ENCODE measurements at regions not wholly inside any gene's neighbourhood (a gene's known extent, or its start where the extent isn't known, plus 50 kb on each side); places are given as distances from the start of the nearest gene placed in this dataset.

GRCh38 chr16:20203272-20203671 lies 124.0 kb downstream of the GP2 start:
- Histone ChIP-seq H3K4me1 (no peaks in the 10 kb centered on the region), H3K27ac (no peak overlapping the region), H3K9me3 (no peaks in the 10 kb centered on the region), H3K36me3 (no peaks in the 10 kb centered on the region), H3K4me3 (no peak overlapping the region), H3K27me3 (no peaks in the 10 kb centered on the region)
- 78 to 79% methylated on average over 6 of the region's 6 CpGs for WGBS, 2 donors
- DNase-seq: no peak
- ATAC-seq (ENCODE audit: low FRiP score in 2 of 2): no peak
- TF ChIP-seq POLR2AphosphoS5 (IDR thresholded peaks at IDR 0.05): no peak
- TF ChIP-seq, protein P1, sequence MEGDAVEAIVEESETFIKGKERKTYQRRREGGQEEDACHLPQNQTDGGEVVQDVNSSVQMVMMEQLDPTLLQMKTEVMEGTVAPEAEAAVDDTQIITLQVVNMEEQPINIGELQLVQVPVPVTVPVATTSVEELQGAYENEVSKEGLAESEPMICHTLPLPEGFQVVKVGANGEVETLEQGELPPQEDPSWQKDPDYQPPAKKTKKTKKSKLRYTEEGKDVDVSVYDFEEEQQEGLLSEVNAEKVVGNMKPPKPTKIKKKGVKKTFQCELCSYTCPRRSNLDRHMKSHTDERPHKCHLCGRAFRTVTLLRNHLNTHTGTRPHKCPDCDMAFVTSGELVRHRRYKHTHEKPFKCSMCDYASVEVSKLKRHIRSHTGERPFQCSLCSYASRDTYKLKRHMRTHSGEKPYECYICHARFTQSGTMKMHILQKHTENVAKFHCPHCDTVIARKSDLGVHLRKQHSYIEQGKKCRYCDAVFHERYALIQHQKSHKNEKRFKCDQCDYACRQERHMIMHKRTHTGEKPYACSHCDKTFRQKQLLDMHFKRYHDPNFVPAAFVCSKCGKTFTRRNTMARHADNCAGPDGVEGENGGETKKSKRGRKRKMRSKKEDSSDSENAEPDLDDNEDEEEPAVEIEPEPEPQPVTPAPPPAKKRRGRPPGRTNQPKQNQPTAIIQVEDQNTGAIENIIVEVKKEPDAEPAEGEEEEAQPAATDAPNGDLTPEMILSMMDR (IDR thresholded peaks at IDR 0.05): no peak
- no peak for TF ChIP-seq EP300 (IDR thresholded peaks at IDR 0.05)
- no peak for TF ChIP-seq POLR2A (IDR thresholded peaks at IDR 0.05)

DNA sequence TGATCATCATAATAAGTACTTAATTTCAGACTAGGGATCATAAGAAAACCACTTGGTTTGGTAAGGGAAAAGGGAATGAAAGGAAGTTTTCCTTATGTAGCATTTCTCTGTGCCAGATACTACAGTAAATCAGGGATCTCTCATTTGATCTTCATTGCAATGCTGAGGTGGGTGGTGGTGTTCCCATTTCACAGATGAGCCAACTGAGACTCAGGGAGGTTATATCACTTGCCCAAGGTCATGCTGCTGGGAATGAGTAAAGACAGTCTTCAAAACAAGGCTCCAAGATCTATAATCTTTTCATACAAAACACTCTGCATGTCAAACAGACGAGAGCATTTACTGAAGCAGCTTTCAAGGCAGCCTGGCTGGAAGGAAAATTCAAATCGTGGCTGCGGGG lies 124.6 kb downstream of the GP2 start:
- 73 to 80% methylated on average over 3 of the region's 3 CpGs for WGBS, 2 donors
- DNase-seq (no peak), ATAC-seq (ENCODE audit: low FRiP score in 2 of 2) (no peak)
- H3K4me1 ChIP-seq: no peaks in the 10 kb centered on the region
- H3K27me3 ChIP-seq: no peaks in the 10 kb centered on the region
- no peaks in the 10 kb centered on the region for H3K9me3 ChIP-seq
- H3K27ac ChIP-seq: no peak overlapping the region
- no peaks in the 10 kb centered on the region for H3K36me3 ChIP-seq
- TF ChIP-seq POLR2AphosphoS5 (IDR thresholded peaks at IDR 0.05): no peak
- TF ChIP-seq, protein P1 (IDR thresholded peaks at IDR 0.05): no peak
- no peak for TF ChIP-seq EP300 (IDR thresholded peaks at IDR 0.05)
- TF ChIP-seq POLR2A (IDR thresholded peaks at IDR 0.05): no peak
- H3K4me3 ChIP-seq: no peak overlapping the region

DNA sequence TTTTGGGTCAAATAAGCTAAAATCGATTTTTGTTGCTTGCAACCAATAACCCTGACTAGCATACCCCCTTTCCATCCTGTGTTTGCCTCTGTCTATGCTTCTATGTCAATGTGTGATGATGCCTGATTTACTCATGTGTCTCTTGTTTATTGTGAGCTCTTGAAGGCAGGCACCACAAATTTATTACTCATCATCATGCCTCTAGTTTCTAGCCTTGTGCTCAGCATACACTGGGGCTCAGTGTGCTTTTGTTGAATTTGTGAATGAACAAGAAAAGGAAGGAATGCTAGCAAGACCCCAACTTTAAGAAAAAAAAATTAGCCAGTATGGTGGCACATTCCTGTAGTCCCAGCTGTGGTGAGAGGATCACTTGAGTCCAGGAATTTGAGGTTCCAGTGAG lies 119.1 kb upstream of the GPR139 start:
- no peaks in the 10 kb centered on the region for H3K9me3 ChIP-seq
- DNase-seq (no peak), ATAC-seq (ENCODE audit: low FRiP score in 2 of 2) (no peak)
- H3K4me1 ChIP-seq: no peaks in the 10 kb centered on the region
- H3K4me3 ChIP-seq: no peak overlapping the region
- WGBS, 2 donors: 32 to 45% methylated on average over 1 of the region's 1 CpG
- H3K27me3 ChIP-seq: no peaks in the 10 kb centered on the region
- no peaks in the 10 kb centered on the region for H3K36me3 ChIP-seq
- TF ChIP-seq EP300 (IDR thresholded peaks at IDR 0.05) (no peak), POLR2AphosphoS5 (IDR thresholded peaks at IDR 0.05) (no peak), POLR2A (IDR thresholded peaks at IDR 0.05) (no peak)
- TF ChIP-seq, protein P1 (IDR thresholded peaks at IDR 0.05): no peak
- no peak overlapping the region for H3K27ac ChIP-seq

DNA sequence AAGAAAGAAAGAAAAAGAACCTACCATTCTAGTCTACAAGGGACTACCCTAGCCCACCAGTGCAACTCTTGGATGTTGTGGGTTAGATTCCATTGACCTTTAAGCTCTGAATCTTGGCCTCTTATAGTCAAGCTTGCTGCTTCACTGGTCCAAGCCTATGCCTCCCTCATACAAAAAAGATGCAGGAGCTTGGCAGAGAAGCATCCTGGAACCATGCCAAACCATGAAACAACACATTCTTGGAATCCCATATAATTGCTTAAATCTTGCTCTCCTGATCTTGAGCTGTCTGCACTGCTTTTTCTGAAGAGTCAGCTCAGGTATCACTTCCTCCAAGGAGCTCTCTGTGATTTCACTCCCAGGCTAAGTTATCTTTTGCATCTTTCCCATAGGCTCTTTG lies 117.9 kb upstream of the GPR139 start:
- ATAC-seq (ENCODE audit: low FRiP score in 2 of 2) (no peak), DNase-seq (no peak)
- Histone ChIP-seq H3K9me3 (no peaks in the 10 kb centered on the region), H3K4me3 (no peak overlapping the region), H3K27me3 (no peaks in the 10 kb centered on the region), H3K4me1 (no peaks in the 10 kb centered on the region), H3K27ac (no peak overlapping the region), H3K36me3 (no peaks in the 10 kb centered on the region)
- TF ChIP-seq, protein P1 (IDR thresholded peaks at IDR 0.05): no peak
- TF ChIP-seq POLR2AphosphoS5 (IDR thresholded peaks at IDR 0.05) (no peak), POLR2A (IDR thresholded peaks at IDR 0.05) (no peak), EP300 (IDR thresholded peaks at IDR 0.05) (no peak)

- no peak overlapping the region for H3K4me3 ChIP-seq
- H3K9me3 ChIP-seq: no peaks in the 10 kb centered on the region
- TF ChIP-seq POLR2AphosphoS5 (IDR thresholded peaks at IDR 0.05) (no peak), POLR2A (IDR thresholded peaks at IDR 0.05) (no peak), EP300 (IDR thresholded peaks at IDR 0.05) (no peak)
- TF ChIP-seq, protein P1 (IDR thresholded peaks at IDR 0.05): no peak
- H3K36me3 ChIP-seq: no peaks in the 10 kb centered on the region
- no peaks in the 10 kb centered on the region for H3K4me1 ChIP-seq
- no peak overlapping the region for H3K27ac ChIP-seq
- 61 to 62% methylated on average over 3 of the region's 3 CpGs for WGBS, 2 donors
- ATAC-seq (ENCODE audit: low FRiP score in 2 of 2) (no peak), DNase-seq (no peak)
- no peaks in the 10 kb centered on the region for H3K27me3 ChIP-seq
Measured at GRCh38 chr16:20181949-20182348, 108.3 kb upstream of the GPR139 start.

Measured in upper lobe of left lung (tissue), 6 donors.